ENCODE measurements at regions not wholly inside any gene's neighbourhood (a gene's known extent, or its start where the extent isn't known, plus 50 kb on each side); places are given as distances from the start of the nearest gene placed in this dataset.

DNA sequence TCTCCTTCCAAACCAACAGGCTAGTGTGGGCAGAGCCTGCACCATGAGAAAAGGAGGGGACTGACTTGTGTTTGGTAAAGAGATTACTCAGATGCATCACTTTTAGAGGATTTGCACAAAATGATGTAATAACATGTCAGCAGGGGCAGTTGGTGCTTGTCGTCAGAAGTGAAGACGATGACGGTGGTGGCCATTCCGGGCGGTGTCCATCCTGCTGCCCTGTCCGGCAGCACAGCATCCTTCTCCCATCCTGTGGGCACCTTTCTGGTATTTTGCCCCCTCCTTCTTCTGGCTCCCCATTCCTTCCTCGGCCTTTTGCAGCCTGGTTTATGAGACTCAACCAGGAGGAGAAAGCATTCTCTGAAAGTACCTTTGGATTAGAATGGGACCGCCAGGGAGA lies 160.1 kb downstream of the TEX29 start:
- no peak overlapping the region for H3K27ac ChIP-seq (replicated peaks)
- no peak for DNase-seq

GRCh38 chr13:111480976-111481375 lies 160.5 kb downstream of the TEX29 start:
- TF ChIP-seq, protein P1, sequence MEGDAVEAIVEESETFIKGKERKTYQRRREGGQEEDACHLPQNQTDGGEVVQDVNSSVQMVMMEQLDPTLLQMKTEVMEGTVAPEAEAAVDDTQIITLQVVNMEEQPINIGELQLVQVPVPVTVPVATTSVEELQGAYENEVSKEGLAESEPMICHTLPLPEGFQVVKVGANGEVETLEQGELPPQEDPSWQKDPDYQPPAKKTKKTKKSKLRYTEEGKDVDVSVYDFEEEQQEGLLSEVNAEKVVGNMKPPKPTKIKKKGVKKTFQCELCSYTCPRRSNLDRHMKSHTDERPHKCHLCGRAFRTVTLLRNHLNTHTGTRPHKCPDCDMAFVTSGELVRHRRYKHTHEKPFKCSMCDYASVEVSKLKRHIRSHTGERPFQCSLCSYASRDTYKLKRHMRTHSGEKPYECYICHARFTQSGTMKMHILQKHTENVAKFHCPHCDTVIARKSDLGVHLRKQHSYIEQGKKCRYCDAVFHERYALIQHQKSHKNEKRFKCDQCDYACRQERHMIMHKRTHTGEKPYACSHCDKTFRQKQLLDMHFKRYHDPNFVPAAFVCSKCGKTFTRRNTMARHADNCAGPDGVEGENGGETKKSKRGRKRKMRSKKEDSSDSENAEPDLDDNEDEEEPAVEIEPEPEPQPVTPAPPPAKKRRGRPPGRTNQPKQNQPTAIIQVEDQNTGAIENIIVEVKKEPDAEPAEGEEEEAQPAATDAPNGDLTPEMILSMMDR (IDR thresholded peaks at IDR 0.05; ENCODE audit: borderline replicate concordance): no peak
- H3K27ac ChIP-seq (replicated peaks): no peak overlapping the region
- peaks cover 68% of the 10 kb centered on the region for H3K27me3 ChIP-seq (ENCODE audit: low read depth)
- intact Hi-C loops (cut with micrococcal nuclease): no loop called here
- no peaks in the 10 kb centered on the region for H3K36me3 ChIP-seq
- no peak overlapping the region for H3K4me3 ChIP-seq
- no peaks in the 10 kb centered on the region for H3K4me1 ChIP-seq
- H3K9me3 ChIP-seq (replicated peaks): peaks cover 3% of the 10 kb centered on the region
- no peak for DNase-seq

More for the DNA sequence above, 160.1 kb downstream of the TEX29 start:
- Histone ChIP-seq H3K4me1 (no peaks in the 10 kb centered on the region), H3K4me3 (no peak overlapping the region), H3K36me3 (no peaks in the 10 kb centered on the region), H3K9me3 (replicated peaks) (no peaks in the 10 kb centered on the region), H3K27me3 (ENCODE audit: low read depth) (peaks cover 68% of the 10 kb centered on the region)
- intact Hi-C loops (cut with micrococcal nuclease): no loop called here
- TF ChIP-seq, protein P1 (IDR thresholded peaks at IDR 0.05; ENCODE audit: borderline replicate concordance): no peak

GRCh38 chr13:111482126-111482525 lies 161.7 kb downstream of the TEX29 start:
- peaks cover 15% of the 10 kb centered on the region for H3K9me3 ChIP-seq (replicated peaks)
- no peaks in the 10 kb centered on the region for H3K4me1 ChIP-seq
- no peaks in the 10 kb centered on the region for H3K36me3 ChIP-seq
- no peak overlapping the region for H3K27ac ChIP-seq (replicated peaks)
- intact Hi-C loops (cut with micrococcal nuclease): no loop called here
- no peak overlapping the region for H3K4me3 ChIP-seq
- TF ChIP-seq, protein P1 (IDR thresholded peaks at IDR 0.05; ENCODE audit: borderline replicate concordance): no peak
- DNase-seq: no peak
- peaks cover 68% of the 10 kb centered on the region for H3K27me3 ChIP-seq (ENCODE audit: low read depth)

GRCh38 chr13:111482806-111483620 lies 162.6 kb downstream of the TEX29 start:
- TF ChIP-seq, protein P1 (IDR thresholded peaks at IDR 0.05; ENCODE audit: borderline replicate concordance): no peak

DNA sequence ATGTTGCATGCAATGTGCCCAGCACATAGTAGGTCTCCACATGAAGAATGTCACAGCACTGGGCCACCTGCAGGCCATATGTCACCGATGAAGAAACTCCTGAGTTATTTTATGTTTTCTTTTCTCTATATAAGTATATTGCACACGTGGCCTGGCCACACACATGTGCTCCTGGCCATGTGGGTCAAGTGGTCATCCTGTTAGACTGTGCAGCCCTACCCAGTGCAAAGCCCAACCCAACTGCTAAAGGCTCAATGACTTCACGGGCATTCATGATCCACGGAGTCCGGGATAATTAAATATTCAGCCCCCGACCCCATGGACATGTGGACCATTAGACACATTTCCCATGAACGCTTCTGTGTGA lies 163.2 kb downstream of the TEX29 start:
- Histone ChIP-seq H3K27ac (replicated peaks) (no peak overlapping the region), H3K36me3 (no peaks in the 10 kb centered on the region), H3K4me1 (no peaks in the 10 kb centered on the region), H3K9me3 (replicated peaks) (peaks cover 27% of the 10 kb centered on the region), H3K27me3 (ENCODE audit: low read depth) (peaks cover 74% of the 10 kb centered on the region), H3K4me3 (no peak overlapping the region)
- TF ChIP-seq, protein P1 (IDR thresholded peaks at IDR 0.05; ENCODE audit: borderline replicate concordance): no peak
- no peak for DNase-seq
- intact Hi-C loops (cut with micrococcal nuclease): no loop called here

More at GRCh38 chr13:111482806-111483620, 162.6 kb downstream of the TEX29 start:
- H3K4me3 ChIP-seq: no peak overlapping the region
- H3K4me1 ChIP-seq: no peaks in the 10 kb centered on the region
- H3K36me3 ChIP-seq: no peaks in the 10 kb centered on the region
- peaks cover 73% of the 10 kb centered on the region for H3K27me3 ChIP-seq (ENCODE audit: low read depth)
- H3K27ac ChIP-seq (replicated peaks): no peak overlapping the region
- intact Hi-C loops (cut with micrococcal nuclease): no loop called here
- H3K9me3 ChIP-seq (replicated peaks): peaks cover 24% of the 10 kb centered on the region
- no peak for DNase-seq
